SK-N-MC (cell line): ENCODE measurements at regions not wholly inside any gene's neighbourhood (a gene's known extent, or its start where the extent isn't known, plus 50 kb on each side); places are given as distances from the start of the nearest gene placed in this dataset.

Experiments used
- EZH2 ChIP-seq: fragments of 200-600 bp; sonication (generic); IDR thresholded peaks from one replicate; pipeline ENCODE4 v1.6.1; 2017; ENCODE audit warnings: antibody characterized with exemption
- FOXP2 ChIP-seq: optimal IDR thresholded peaks from 2 replicates; pipeline ENCODE3; 2011; ENCODE audit warnings: mild to moderate bottlenecking, moderate library complexity; ENCODE audit not compliant: insufficient read depth; ENCODE audit errors: extremely low read length, control extremely low read depth
- POLR2AphosphoS5 ChIP-seq: IDR thresholded peaks from 2 replicates; pipeline ENCODE4 v1.6.1; 2012; ENCODE audit warnings: mild to moderate bottlenecking, low read depth, low read length, borderline replicate concordance

GRCh38 chr17:33942414-33942813 is 312.7 kb upstream of the CCL2 start:
- no peak for TF ChIP-seq EZH2
- TF ChIP-seq POLR2AphosphoS5 = no peak
- no peak for TF ChIP-seq FOXP2
